Epithelial cell of esophagus (primary cell): ENCODE measurements at regions not wholly inside any gene's neighbourhood (a gene's known extent, or its start where the extent isn't known, plus 50 kb on each side); places are given as distances from the start of the nearest gene placed in this dataset.

Experiments used
- DNase-seq: peaks from one replicate; pipeline ENCODE4 v3.0.0; 2010; ENCODE audit warnings: low read depth
- H3K4me3 ChIP-seq: 2 replicates; pipeline ENCODE4 v1.5.1; 2011; ENCODE audit warnings: mild to moderate bottlenecking, low read length, control low read depth
- CTCF ChIP-seq: IDR thresholded peaks from 2 replicates; pipeline ENCODE4 v1.5.1; 2011; ENCODE audit warnings: low read depth, mild to moderate bottlenecking, low read length, control low read depth, inconsistent platforms; ENCODE audit not compliant: insufficient read depth; ENCODE audit errors: missing control alignments

- no peak for DNase-seq
- TF ChIP-seq CTCF = no peak
Measured at GRCh38 chr6:26296556-26296856, 68.5 kb upstream of the BTN3A2 start.

GRCh38 chr6:26296857-26297648 lies 67.9 kb upstream of the BTN3A2 start:
- DNase-seq = peak; percentile 50
- H3K4me3 ChIP-seq = no peak overlapping the region
- no peak for TF ChIP-seq CTCF

More at GRCh38 chr6:26296556-26296856, 68.5 kb upstream of the BTN3A2 start:
- no peak overlapping the region for H3K4me3 ChIP-seq

- TF ChIP-seq CTCF = no peak
- no peak overlapping the region for H3K4me3 ChIP-seq
- no peak for DNase-seq
Measured at GRCh38 chr6:26299286-26300042, 65.5 kb upstream of the BTN3A2 start.

- TF ChIP-seq CTCF = no peak
- DNase-seq = no peak
- no peak overlapping the region for H3K4me3 ChIP-seq
Measured at GRCh38 chr6:26300043-26300331, 65.0 kb upstream of the BTN3A2 start.

- no peak for DNase-seq
- H3K4me3 ChIP-seq = no peak overlapping the region
- no peak for TF ChIP-seq CTCF
Measured at GRCh38 chr6:26300359-26300758, 64.6 kb upstream of the BTN3A2 start.

GRCh38 chr6:26300828-26301227 lies 64.2 kb upstream of the BTN3A2 start:
- no peak for DNase-seq
- no peak overlapping the region for H3K4me3 ChIP-seq
- TF ChIP-seq CTCF = no peak

GRCh38 chr6:26301638-26302037 lies 63.4 kb upstream of the BTN3A2 start:
- no peak overlapping the region for H3K4me3 ChIP-seq
- TF ChIP-seq CTCF = no peak
- DNase-seq = no peak
